Activated naive CD4-positive, alpha-beta T cell treated with anti-CD3 and anti-CD28 coated beads for 36 hours (primary cell): ENCODE measurements at regions not wholly inside any gene's neighbourhood (a gene's known extent, or its start where the extent isn't known, plus 50 kb on each side); places are given as distances from the start of the nearest gene placed in this dataset.
"Not testable (repeated sequence)": the region's sequence is repeated elsewhere in the genome, so short reads cannot be mapped to it uniquely, and the experiment has no call there.

Experiments used
- CTCF ChIA-PET: fragments of 350-600 bp; sonication (Branson Sonifier 250); formaldehyde crosslinking; loops from one replicate; lab custom pipeline; 2021; ENCODE audit warnings: antibody characterized with exemption; lab: Charles Lee
- DNase-seq: peaks from one replicate; pipeline ENCODE4 v3.0.0-alpha.2; 2020
- H3K27ac Mint-ChIP-seq: one replicate; pipeline ENCODE4 v1.8.0; 2021; ENCODE audit warnings: mild to moderate bottlenecking, mixed read lengths
- H3K27me3 Mint-ChIP-seq: one replicate; pipeline ENCODE4 v1.8.0; 2021; ENCODE audit warnings: low read depth, mixed read lengths
- H3K36me3 Mint-ChIP-seq: one replicate; pipeline ENCODE4 v1.8.0; 2021; ENCODE audit warnings: low read depth, mixed read lengths
- H3K4me1 Mint-ChIP-seq: one replicate; pipeline ENCODE4 v1.8.0; 2021; ENCODE audit warnings: low read depth, mixed read lengths
- H3K4me3 Mint-ChIP-seq: one replicate; pipeline ENCODE4 v1.8.0; 2021; ENCODE audit warnings: mild to moderate bottlenecking, moderate library complexity, mixed read lengths
- H3K9me3 Mint-ChIP-seq: one replicate; pipeline ENCODE4 v1.8.0; 2021; ENCODE audit warnings: mixed read lengths
- intact Hi-C: fragments of 100-400 bp; cut with micrococcal nuclease; formaldehyde crosslinking; loops from one replicate; pipeline ENCODE4 v1.15.1; 2023

- peaks cover 5% of the 10 kb centered on the region for H3K36me3 Mint-ChIP-seq
- CTCF ChIA-PET, result no interaction called here
- no peak overlapping the region for H3K27ac Mint-ChIP-seq
- peak overlapping the region; percentile 51 for H3K4me3 Mint-ChIP-seq
- peaks cover 19% of the 10 kb centered on the region for H3K4me1 Mint-ChIP-seq
- no peak for DNase-seq
- H3K9me3 Mint-ChIP-seq, result peaks cover 3% of the 10 kb centered on the region
- intact Hi-C loops, result loop anchor here (5.0 kb wide), 1 partner anchor 42 kb away; no protein-coding TSS in a partner anchor
- peaks cover 90% of the 10 kb centered on the region for H3K27me3 Mint-ChIP-seq
Observed at GRCh38 chr6:28814032-28814976, 109.5 kb downstream of the TRIM27 start.

GRCh38 chr6:28816339-28816908 lies 107.4 kb downstream of the TRIM27 start:
- peaks cover 74% of the 10 kb centered on the region for H3K27me3 Mint-ChIP-seq
- intact Hi-C loops, result loop anchor here (5.0 kb wide), 1 partner anchor 79 kb away; no protein-coding TSS in a partner anchor
- H3K36me3 Mint-ChIP-seq, result peaks cover 3% of the 10 kb centered on the region
- H3K9me3 Mint-ChIP-seq, result peaks cover 3% of the 10 kb centered on the region
- no peak for DNase-seq
- peaks cover 15% of the 10 kb centered on the region for H3K4me1 Mint-ChIP-seq
- H3K4me3 Mint-ChIP-seq, result no peak overlapping the region
- CTCF ChIA-PET, result no interaction called here
- no peak overlapping the region for H3K27ac Mint-ChIP-seq

- intact Hi-C loops, result loop anchor here (5.0 kb wide), 1 partner anchor 80 kb away; no protein-coding TSS in a partner anchor
- peak overlapping the region; percentile 53 for H3K27ac Mint-ChIP-seq
- peaks cover 3% of the 10 kb centered on the region for H3K9me3 Mint-ChIP-seq
- peak overlapping the region; percentile 45 for H3K4me3 Mint-ChIP-seq
- H3K36me3 Mint-ChIP-seq, result peaks cover 3% of the 10 kb centered on the region
- CTCF ChIA-PET, result no interaction called here
- H3K27me3 Mint-ChIP-seq, result peaks cover 72% of the 10 kb centered on the region
- peaks cover 15% of the 10 kb centered on the region for H3K4me1 Mint-ChIP-seq
- DNase-seq, result peak; percentile 50
Observed at GRCh38 chr6:28816909-28817807, 106.6 kb downstream of the TRIM27 start.

GRCh38 chr6:28817808-28818145 lies 106.0 kb downstream of the TRIM27 start:
- H3K27me3 Mint-ChIP-seq, result peaks cover 68% of the 10 kb centered on the region
- H3K4me3 Mint-ChIP-seq, result no peak overlapping the region
- H3K4me1 Mint-ChIP-seq, result peaks cover 13% of the 10 kb centered on the region
- CTCF ChIA-PET, result no interaction called here
- no peaks in the 10 kb centered on the region for H3K9me3 Mint-ChIP-seq
- no peak overlapping the region for H3K27ac Mint-ChIP-seq
- intact Hi-C loops, result loop anchor here (5.0 kb wide), 1 partner anchor 80 kb away; no protein-coding TSS in a partner anchor
- no peak for DNase-seq
- no peaks in the 10 kb centered on the region for H3K36me3 Mint-ChIP-seq

GRCh38 chr6:28824793-28825731 lies 98.7 kb downstream of the TRIM27 start:
- intact Hi-C loops, result no loop called here
- Mint-ChIP-seq H3K4me1 (peaks cover 11% of the 10 kb centered on the region), H3K36me3 (no peaks in the 10 kb centered on the region), H3K27ac (no peak overlapping the region), H3K9me3 (no peaks in the 10 kb centered on the region), H3K27me3 (peaks cover 69% of the 10 kb centered on the region), H3K4me3 (peak overlapping the region; percentile 40)
- DNase-seq, result no peak
- CTCF ChIA-PET, result no interaction called here

GRCh38 chr6:28825732-28826293 lies 98.0 kb downstream of the TRIM27 start:
- H3K4me1 Mint-ChIP-seq, result peaks cover 11% of the 10 kb centered on the region
- no peak overlapping the region for H3K27ac Mint-ChIP-seq
- H3K36me3 Mint-ChIP-seq, result no peaks in the 10 kb centered on the region
- intact Hi-C loops, result no loop called here
- CTCF ChIA-PET, result interaction anchor here (2.1 kb wide), 1 partner anchor 12 kb away, joined by 8 read pairs; no protein-coding TSS in a partner anchor
- peaks cover 75% of the 10 kb centered on the region for H3K27me3 Mint-ChIP-seq
- no peak overlapping the region for H3K4me3 Mint-ChIP-seq
- no peak for DNase-seq
- H3K9me3 Mint-ChIP-seq, result no peaks in the 10 kb centered on the region

GRCh38 chr6:28831683-28832082 lies 92.1 kb downstream of the TRIM27 start:
- not testable (repeated sequence) for H3K4me1 Mint-ChIP-seq, H3K9me3 Mint-ChIP-seq
- intact Hi-C loops, result loop anchor here (10.0 kb wide), 1 partner anchor 337 kb away; no protein-coding TSS in a partner anchor

GRCh38 chr6:28836703-28837102 lies 87.1 kb downstream of the TRIM27 start:
- H3K36me3 Mint-ChIP-seq, H3K27ac Mint-ChIP-seq, H3K9me3 Mint-ChIP-seq, H3K4me1 Mint-ChIP-seq, H3K4me3 Mint-ChIP-seq: not testable (repeated sequence)
- DNase-seq, result peak; percentile 35
- intact Hi-C loops, result loop anchor here (1.0 to 10.0 kb wide), 6 partner anchors 150 to 791 kb away; no protein-coding TSS in a partner anchor
- CTCF ChIA-PET, result interaction anchor here (0.6 to 5.3 kb wide), 21 partner anchors 10 to 185 kb away, joined by 3 to 72 read pairs (median 8); partner anchors contain the start of gene TRIM27
- H3K27me3 Mint-ChIP-seq, result peaks cover 31% of the 10 kb centered on the region

More at GRCh38 chr6:28831683-28832082, 92.1 kb downstream of the TRIM27 start:
- CTCF ChIA-PET, H3K36me3 Mint-ChIP-seq, DNase-seq, H3K4me3 Mint-ChIP-seq, H3K27ac Mint-ChIP-seq: not testable (repeated sequence)
- peaks cover 66% of the 10 kb centered on the region for H3K27me3 Mint-ChIP-seq

GRCh38 chr6:28838289-28838633 lies 85.5 kb downstream of the TRIM27 start:
- intact Hi-C loops, result loop anchor here (1.0 to 10.0 kb wide), 7 partner anchors 25 to 789 kb away; no protein-coding TSS in a partner anchor
- peaks cover 27% of the 10 kb centered on the region for H3K27me3 Mint-ChIP-seq
- H3K9me3 Mint-ChIP-seq, result no peaks in the 10 kb centered on the region

GRCh38 chr6:28838634-28839442 lies 84.9 kb downstream of the TRIM27 start:
- DNase-seq, result peak; percentile 91
- intact Hi-C loops, result loop anchor here (1.0 to 10.0 kb wide), 8 partner anchors 24 to 788 kb away; no protein-coding TSS in a partner anchor
- Mint-ChIP-seq H3K9me3 (no peaks in the 10 kb centered on the region), H3K4me3 (peak overlapping the region; percentile 95), H3K36me3 (peaks cover 1% of the 10 kb centered on the region), H3K27me3 (peaks cover 21% of the 10 kb centered on the region), H3K27ac (peak overlapping the region; percentile 86), H3K4me1 (peaks cover 9% of the 10 kb centered on the region)
- CTCF ChIA-PET, result interaction anchor here (0.6 to 5.3 kb wide), 18 partner anchors 9 to 1336 kb away, joined by 3 to 72 read pairs (median 8); partner anchors contain the start of gene TRIM27

More at GRCh38 chr6:28838289-28838633, 85.5 kb downstream of the TRIM27 start:
- DNase-seq, result peak; percentile 79
- CTCF ChIA-PET, result interaction anchor here (0.6 to 5.3 kb wide), 26 partner anchors 10 to 1336 kb away, joined by 3 to 72 read pairs (median 7); partner anchors contain the start of gene TRIM27
- H3K4me3 Mint-ChIP-seq, result peak overlapping the region; percentile 95
- peaks cover 1% of the 10 kb centered on the region for H3K36me3 Mint-ChIP-seq
- peaks cover 9% of the 10 kb centered on the region for H3K4me1 Mint-ChIP-seq
- peak overlapping the region; percentile 86 for H3K27ac Mint-ChIP-seq
